Calu3 (cell line): ENCODE measurements at regions not wholly inside any gene's neighbourhood (a gene's known extent, or its start where the extent isn't known, plus 50 kb on each side); places are given as distances from the start of the nearest gene placed in this dataset.

Experiments used
- BruUV-seq: library from RNA; stranded (reverse); fragments of 400-500 nt; replicated peaks from 2 replicates; lab custom pipeline; 2021; lab: Mats Ljungman, UMichigan
- CTCF ChIA-PET: fragments of 300-600 bp; sonication (Branson Sonifier 250); formaldehyde crosslinking; loops from one replicate; lab custom pipeline; 2022; ENCODE audit warnings: antibody characterized with exemption; lab: Charles Lee
- DNase-seq: peaks from one replicate; pipeline ENCODE4 v3.0.0; 2022
- H3K27ac Mint-ChIP-seq: one replicate; pipeline ENCODE4 v1.8.0; 2022; ENCODE audit warnings: mixed read lengths; ENCODE audit not compliant: unreplicated experiment
- H3K27me3 Mint-ChIP-seq: one replicate; pipeline ENCODE4 v1.8.0; 2022; ENCODE audit warnings: mixed read lengths; ENCODE audit not compliant: unreplicated experiment
- H3K36me3 Mint-ChIP-seq: one replicate; pipeline ENCODE4 v1.8.0; 2022; ENCODE audit warnings: mild to moderate bottlenecking, moderate library complexity, mixed read lengths; ENCODE audit not compliant: insufficient read depth, unreplicated experiment
- H3K4me1 Mint-ChIP-seq: one replicate; pipeline ENCODE4 v1.8.0; 2022; ENCODE audit warnings: mild to moderate bottlenecking, low read depth, mixed read lengths; ENCODE audit not compliant: unreplicated experiment
- H3K4me3 Mint-ChIP-seq: one replicate; pipeline ENCODE4 v1.8.0; 2022; ENCODE audit warnings: mild to moderate bottlenecking, low read depth, moderate library complexity, mixed read lengths; ENCODE audit not compliant: unreplicated experiment
- H3K9me3 Mint-ChIP-seq: one replicate; pipeline ENCODE4 v1.8.0; 2022; ENCODE audit warnings: low read depth, mixed read lengths; ENCODE audit not compliant: unreplicated experiment
- intact Hi-C: fragments of 100-400 bp; cut with micrococcal nuclease; formaldehyde crosslinking; loops from one replicate; pipeline ENCODE4 v1.10.0; 2022; ENCODE audit not compliant: unreplicated experiment
- TF ChIP-seq, protein P1 (sequence below): fragments of 200-600 bp; IDR thresholded peaks from one replicate; pipeline ENCODE4 v1.8.0; 2022; ENCODE audit warnings: antibody characterized with exemption; ENCODE audit not compliant: unreplicated experiment

DNA sequence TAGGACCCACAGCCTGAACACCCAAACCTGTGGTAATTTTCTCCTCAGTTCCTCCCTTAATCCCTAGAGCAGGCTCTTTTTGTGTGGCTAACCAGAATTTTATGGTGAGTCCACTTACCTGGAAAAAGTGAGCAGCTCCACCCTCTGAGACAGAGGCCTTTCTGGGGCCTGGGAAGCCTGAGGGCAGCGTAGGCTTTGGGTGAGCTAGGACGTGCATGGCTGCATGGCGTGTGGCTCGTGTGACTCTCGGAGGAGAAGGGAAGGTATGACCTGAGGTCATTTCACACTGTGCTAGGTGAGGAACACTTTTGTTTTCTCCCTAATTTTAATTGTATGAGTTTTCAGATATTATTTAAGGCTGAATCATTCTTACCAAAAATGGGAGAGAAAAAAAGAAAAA lies 73.5 kb upstream of the DYNAP start:
- BruUV-seq, result no TSS peak
- no peak overlapping the region for H3K27ac Mint-ChIP-seq
- TF ChIP-seq, protein P1, sequence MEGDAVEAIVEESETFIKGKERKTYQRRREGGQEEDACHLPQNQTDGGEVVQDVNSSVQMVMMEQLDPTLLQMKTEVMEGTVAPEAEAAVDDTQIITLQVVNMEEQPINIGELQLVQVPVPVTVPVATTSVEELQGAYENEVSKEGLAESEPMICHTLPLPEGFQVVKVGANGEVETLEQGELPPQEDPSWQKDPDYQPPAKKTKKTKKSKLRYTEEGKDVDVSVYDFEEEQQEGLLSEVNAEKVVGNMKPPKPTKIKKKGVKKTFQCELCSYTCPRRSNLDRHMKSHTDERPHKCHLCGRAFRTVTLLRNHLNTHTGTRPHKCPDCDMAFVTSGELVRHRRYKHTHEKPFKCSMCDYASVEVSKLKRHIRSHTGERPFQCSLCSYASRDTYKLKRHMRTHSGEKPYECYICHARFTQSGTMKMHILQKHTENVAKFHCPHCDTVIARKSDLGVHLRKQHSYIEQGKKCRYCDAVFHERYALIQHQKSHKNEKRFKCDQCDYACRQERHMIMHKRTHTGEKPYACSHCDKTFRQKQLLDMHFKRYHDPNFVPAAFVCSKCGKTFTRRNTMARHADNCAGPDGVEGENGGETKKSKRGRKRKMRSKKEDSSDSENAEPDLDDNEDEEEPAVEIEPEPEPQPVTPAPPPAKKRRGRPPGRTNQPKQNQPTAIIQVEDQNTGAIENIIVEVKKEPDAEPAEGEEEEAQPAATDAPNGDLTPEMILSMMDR, result no peak
- DNase-seq, result no peak
- no peaks in the 10 kb centered on the region for H3K27me3 Mint-ChIP-seq
- intact Hi-C loops, result no loop called here
- H3K4me1 Mint-ChIP-seq, result no peaks in the 10 kb centered on the region
- no peaks in the 10 kb centered on the region for H3K36me3 Mint-ChIP-seq
- H3K4me3 Mint-ChIP-seq, result no peak overlapping the region
- CTCF ChIA-PET, result no interaction called here
- H3K9me3 Mint-ChIP-seq, result no peaks in the 10 kb centered on the region

- intact Hi-C loops, result no loop called here
- TF ChIP-seq, protein P1, result no peak
- Mint-ChIP-seq H3K9me3 (no peaks in the 10 kb centered on the region), H3K4me1 (peaks cover 17% of the 10 kb centered on the region), H3K27ac (peak overlapping the region; percentile 47), H3K27me3 (no peaks in the 10 kb centered on the region), H3K4me3 (no peak overlapping the region), H3K36me3 (no peaks in the 10 kb centered on the region)
- no peak for DNase-seq
- BruUV-seq, result no TSS peak
- CTCF ChIA-PET, result no interaction called here
Observed at GRCh38 chr18:54521846-54522245, 69.2 kb upstream of the DYNAP start.

GRCh38 chr18:54528942-54529376 lies 62.1 kb upstream of the DYNAP start:
- intact Hi-C loops, result no loop called here
- Mint-ChIP-seq H3K4me3 (no peak overlapping the region), H3K27ac (no peak overlapping the region), H3K27me3 (no peaks in the 10 kb centered on the region), H3K36me3 (no peaks in the 10 kb centered on the region), H3K4me1 (peaks cover 32% of the 10 kb centered on the region), H3K9me3 (no peaks in the 10 kb centered on the region)
- CTCF ChIA-PET, result no interaction called here
- TF ChIP-seq, protein P1, result no peak
- no TSS peak for BruUV-seq
- no peak for DNase-seq

DNA sequence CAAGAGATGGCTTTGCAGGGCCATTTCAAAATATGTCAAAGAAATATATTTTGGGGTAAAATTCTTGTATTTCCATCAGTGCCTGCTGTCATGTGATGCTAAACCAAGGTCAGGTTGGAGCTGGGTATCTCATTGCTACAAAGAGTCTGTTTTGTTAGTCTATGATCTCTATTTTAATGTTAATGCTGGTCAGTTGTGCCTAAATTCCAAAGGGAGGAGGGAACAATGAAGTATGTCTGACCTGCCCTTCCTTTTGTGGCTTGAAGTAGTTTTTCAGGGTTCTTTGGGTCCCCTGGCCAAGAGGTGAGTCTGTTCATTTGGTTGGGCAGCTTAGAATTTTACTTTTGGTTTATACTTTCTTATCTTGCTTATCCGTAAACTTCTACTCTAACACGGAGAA lies 61.6 kb upstream of the DYNAP start:
- Mint-ChIP-seq H3K4me1 (peaks cover 27% of the 10 kb centered on the region), H3K27ac (no peak overlapping the region), H3K9me3 (no peaks in the 10 kb centered on the region), H3K27me3 (no peaks in the 10 kb centered on the region), H3K36me3 (no peaks in the 10 kb centered on the region), H3K4me3 (no peak overlapping the region)
- TF ChIP-seq, protein P1, result no peak
- CTCF ChIA-PET, result no interaction called here
- BruUV-seq, result no TSS peak
- intact Hi-C loops, result no loop called here
- no peak for DNase-seq
